Hepatocyte (in vitro differentiated cells): ENCODE measurements at regions not wholly inside any gene's neighbourhood (a gene's known extent, or its start where the extent isn't known, plus 50 kb on each side); places are given as distances from the start of the nearest gene placed in this dataset.

Source experiments
- DNase-seq: peaks from one replicate; pipeline ENCODE4 v3.0.0-alpha.2; 2016; ENCODE audit warnings: low spot score
- H2AFZ ChIP-seq: fragments of 200-600 bp; sonication (generic); 2 replicates; pipeline ENCODE4 v1.6.0; 2016; ENCODE audit warnings: antibody characterized with exemption, mild to moderate bottlenecking
- H3K27ac ChIP-seq: fragments of 200-600 bp; sonication (generic); 2 replicates; pipeline ENCODE4 v1.5.1; 2016; ENCODE audit warnings: mild to moderate bottlenecking
- H3K27me3 ChIP-seq: fragments of 200-600 bp; sonication (generic); 2 replicates; pipeline ENCODE4 v1.6.1; 2016
- H3K36me3 ChIP-seq: fragments of 200-600 bp; sonication (generic); replicated peaks from 2 replicates; pipeline ENCODE4 v1.5.1; 2016; ENCODE audit warnings: low read depth; ENCODE audit not compliant: insufficient read depth
- H3K4me1 ChIP-seq: fragments of 200-600 bp; sonication (generic); 2 replicates; pipeline ENCODE4 v1.5.1; 2016; ENCODE audit warnings: mild to moderate bottlenecking, moderate library complexity; ENCODE audit not compliant: insufficient read depth
- H3K4me2 ChIP-seq: fragments of 200-600 bp; sonication (generic); 2 replicates; pipeline ENCODE4 v1.6.0; 2016
- H3K4me3 ChIP-seq: fragments of 200-600 bp; sonication (generic); 2 replicates; pipeline ENCODE4 v1.5.1; 2016; ENCODE audit warnings: mild to moderate bottlenecking
- H3K79me2 ChIP-seq: fragments of 200-600 bp; sonication (generic); 2 replicates; pipeline ENCODE4 v1.6.0; 2017; ENCODE audit warnings: mild to moderate bottlenecking
- H3K9me2 ChIP-seq: fragments of 200-600 bp; sonication (generic); replicated peaks from 2 replicates; pipeline ENCODE4 v1.6.0; 2017; ENCODE audit warnings: mild to moderate bottlenecking; ENCODE audit not compliant: insufficient read depth
- H3K9me3 ChIP-seq: fragments of 200-600 bp; sonication (generic); 2 replicates; pipeline ENCODE4 v1.5.1; 2016; ENCODE audit warnings: low read depth, mild to moderate bottlenecking
- H4K20me1 ChIP-seq: fragments of 200-600 bp; sonication (generic); 2 replicates; pipeline ENCODE4 v1.6.0; 2016; ENCODE audit warnings: mild to moderate bottlenecking; ENCODE audit not compliant: insufficient read depth, poor library complexity, severe bottlenecking
- CTCF ChIP-seq: fragments of 200-600 bp; sonication (generic); IDR thresholded peaks from 2 replicates; pipeline ENCODE4 v1.5.1; 2016; ENCODE audit warnings: antibody characterized with exemption, mild to moderate bottlenecking; ENCODE audit not compliant: poor library complexity
- EZH2 ChIP-seq: fragments of 200-600 bp; sonication (generic); IDR thresholded peaks from 2 replicates; pipeline ENCODE4 v1.6.1; 2016; ENCODE audit warnings: antibody characterized with exemption, mild to moderate bottlenecking, borderline replicate concordance
- EZH2phosphoT487 ChIP-seq: fragments of 200-600 bp; sonication (generic); IDR thresholded peaks from one replicate; pipeline ENCODE4 v1.6.1; 2018; ENCODE audit warnings: antibody characterized with exemption, mild to moderate bottlenecking, low read depth, moderate library complexity; ENCODE audit not compliant: unreplicated experiment, severe bottlenecking
- WGBS: methylation state at CpG from one replicate; pipeline ENCODE4 v1.1.6; 2016; ENCODE audit warnings: low lambda C conversion rate; ENCODE audit errors: missing lambda C conversion rate; 5-methylcytosine and 5-hydroxymethylcytosine counted together

GRCh38 chr4:72670521-72670920 is 101.5 kb upstream of the ADAMTS3 start:
- no peak overlapping the region for H3K4me3 ChIP-seq
- no peak for DNase-seq
- H3K4me2 ChIP-seq = no peak overlapping the region
- H2AFZ ChIP-seq = no peak overlapping the region
- no peaks in the 10 kb centered on the region for H3K9me3 ChIP-seq
- no peaks in the 10 kb centered on the region for H3K79me2 ChIP-seq
- H3K27ac ChIP-seq = no peak overlapping the region
- H3K27me3 ChIP-seq = no peaks in the 10 kb centered on the region
- H3K36me3 ChIP-seq = no peaks in the 10 kb centered on the region
- H3K4me1 ChIP-seq = no peaks in the 10 kb centered on the region
- TF ChIP-seq EZH2 = no peak
- TF ChIP-seq CTCF = no peak
- TF ChIP-seq EZH2phosphoT487 = no peak
- no peaks in the 10 kb centered on the region for H4K20me1 ChIP-seq
- 93% methylated on average over 4 of the region's 4 CpGs for WGBS
- H3K9me2 ChIP-seq = no peaks in the 10 kb centered on the region

DNA sequence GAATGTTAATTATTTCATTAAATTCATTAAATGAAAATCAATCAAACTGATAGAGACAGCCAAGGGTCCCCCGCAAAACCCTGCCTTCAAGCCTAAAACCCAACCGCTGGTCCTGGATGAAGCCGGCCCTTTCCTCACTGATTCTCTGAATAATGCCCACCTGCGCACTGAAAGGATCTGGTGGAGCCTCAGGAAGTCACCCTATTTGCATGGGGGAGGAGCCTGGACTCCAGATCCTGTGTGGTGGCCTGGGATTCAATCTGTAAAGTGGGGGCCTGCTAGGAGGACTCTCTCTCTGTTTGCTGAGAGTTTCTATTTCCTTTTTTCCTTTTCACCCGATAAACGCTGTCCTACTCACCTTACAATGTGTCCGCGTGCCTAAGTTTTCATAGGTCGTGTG is 97.9 kb upstream of the ADAMTS3 start:
- Histone ChIP-seq H3K9me3 (no peaks in the 10 kb centered on the region), H4K20me1 (no peaks in the 10 kb centered on the region), H3K79me2 (no peaks in the 10 kb centered on the region), H3K27ac (no peak overlapping the region), H3K4me3 (no peak overlapping the region), H3K27me3 (no peaks in the 10 kb centered on the region), H3K36me3 (no peaks in the 10 kb centered on the region), H3K4me2 (no peak overlapping the region), H2AFZ (no peak overlapping the region), H3K9me2 (no peaks in the 10 kb centered on the region), H3K4me1 (no peaks in the 10 kb centered on the region)
- TF ChIP-seq EZH2 = no peak
- TF ChIP-seq CTCF = no peak
- no peak for TF ChIP-seq EZH2phosphoT487
- DNase-seq = no peak
- WGBS = 71% methylated on average over 9 of the region's 9 CpGs

DNA sequence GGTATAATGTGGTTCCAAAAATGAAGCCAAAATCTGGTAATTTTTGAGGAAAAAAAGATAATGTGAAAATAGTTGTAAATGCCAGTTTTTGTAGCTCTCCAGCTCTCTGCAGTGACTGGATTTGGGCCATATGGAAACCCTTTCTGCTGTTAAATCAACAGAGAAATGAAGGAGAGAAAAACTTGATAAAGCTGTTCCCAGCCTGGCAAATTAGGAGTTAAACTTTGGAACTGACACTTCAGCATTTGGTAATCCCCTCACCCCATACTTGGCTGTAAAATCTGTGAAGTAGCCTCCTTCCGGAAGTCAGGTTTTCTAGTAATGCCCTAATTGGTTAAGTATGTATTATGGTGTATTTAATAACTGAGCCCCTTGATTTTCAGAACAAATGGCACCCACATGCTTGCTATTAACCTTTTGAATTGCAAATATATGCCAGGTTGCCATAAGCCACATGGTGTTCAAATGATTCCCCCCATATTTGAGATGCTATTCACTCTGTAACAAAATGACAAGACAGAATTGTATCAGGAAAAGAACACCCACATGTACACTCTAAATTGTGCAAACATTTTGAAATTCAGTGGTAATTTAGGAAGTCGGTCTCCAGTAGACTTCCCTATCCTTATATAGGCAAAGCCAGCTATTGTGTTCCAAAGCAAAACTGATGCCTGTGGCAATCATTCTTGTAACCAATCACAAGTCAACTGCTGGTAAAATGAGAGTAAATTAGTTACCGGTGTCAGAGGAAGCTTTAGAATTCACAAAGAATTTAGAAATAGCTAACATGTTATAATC is 96.3 kb upstream of the ADAMTS3 start:
- no peak overlapping the region for H3K4me2 ChIP-seq
- no peaks in the 10 kb centered on the region for H3K9me2 ChIP-seq
- no peak for TF ChIP-seq EZH2
- TF ChIP-seq EZH2phosphoT487 = no peak
- no peak for TF ChIP-seq CTCF
- 60% methylated on average over 3 of the region's 3 CpGs for WGBS
- H3K27ac ChIP-seq = no peak overlapping the region
- no peak for DNase-seq
- no peaks in the 10 kb centered on the region for H3K79me2 ChIP-seq
- no peaks in the 10 kb centered on the region for H4K20me1 ChIP-seq
- H3K4me1 ChIP-seq = no peaks in the 10 kb centered on the region
- H3K27me3 ChIP-seq = no peaks in the 10 kb centered on the region
- no peaks in the 10 kb centered on the region for H3K9me3 ChIP-seq
- H2AFZ ChIP-seq = no peak overlapping the region
- no peaks in the 10 kb centered on the region for H3K36me3 ChIP-seq
- no peak overlapping the region for H3K4me3 ChIP-seq
